G401 (cell line): ENCODE measurements at regions not wholly inside any gene's neighbourhood (a gene's known extent, or its start where the extent isn't known, plus 50 kb on each side); places are given as distances from the start of the nearest gene placed in this dataset.

Experiments used
- DNase-seq: peaks from one replicate; pipeline ENCODE4 v3.0.0-alpha.2; 2015; ENCODE audit warnings: low spot score
- in situ Hi-C: cut with HindIII; loops from 2 replicates; pipeline ENCODE4 v1.10.0; 2016; ENCODE audit warnings: low sequenced_read_pairs, mixed read lengths

- DNase-seq: peak; percentile 1
- in situ Hi-C loops: no loop called here
Measured at GRCh38 chrX:67780694-67781109, 236.9 kb downstream of the AR start.

DNA sequence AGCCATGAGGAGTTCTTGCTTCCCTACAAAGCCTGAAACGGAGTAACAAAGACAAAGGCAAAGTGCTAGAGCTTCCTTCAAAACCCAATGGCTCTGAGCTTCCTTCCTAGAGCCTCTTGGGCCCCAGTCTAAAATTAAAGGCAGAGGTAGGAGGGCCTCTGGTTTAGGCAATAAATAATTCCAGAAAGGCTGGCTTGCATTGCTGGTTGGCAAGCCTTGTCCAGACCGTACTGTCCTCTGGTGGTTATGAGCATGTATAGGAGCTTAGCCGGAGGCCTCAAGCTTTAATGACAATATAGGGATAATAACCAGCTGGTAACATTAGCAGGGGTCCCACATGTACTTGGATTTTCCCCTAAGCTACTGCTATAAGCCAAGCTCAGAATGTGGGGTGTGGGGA, 237.3 kb downstream of the AR start:
- DNase-seq: no peak
- in situ Hi-C loops: no loop called here

- in situ Hi-C loops: no loop called here
- no peak for DNase-seq
Measured at GRCh38 chrX:67784712-67785111, 240.9 kb downstream of the AR start.

- in situ Hi-C loops: no loop called here
- no peak for DNase-seq
Measured at GRCh38 chrX:67787196-67787595, 243.4 kb downstream of the AR start.

DNA sequence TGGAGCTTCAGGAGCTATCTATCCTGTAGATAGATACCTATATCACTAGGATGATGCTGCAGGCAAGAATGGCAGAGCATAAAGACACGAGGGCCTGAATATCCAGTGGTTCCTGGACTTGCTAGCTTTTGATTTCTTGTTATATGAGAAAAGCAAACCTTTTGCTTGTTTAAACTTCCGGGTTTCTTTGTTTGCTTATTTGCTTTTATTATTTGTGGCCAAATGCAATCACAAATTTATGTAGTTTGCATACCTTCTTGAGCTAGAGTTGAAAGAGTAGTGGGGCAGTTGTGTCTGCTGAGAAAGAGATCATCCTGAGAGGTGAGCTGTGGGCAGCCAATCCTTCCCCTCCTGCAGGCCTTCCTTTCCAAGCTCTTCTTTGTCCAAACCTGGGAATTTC, 245.7 kb downstream of the AR start:
- in situ Hi-C loops: no loop called here

More for the DNA sequence above, 245.7 kb downstream of the AR start:
- no peak for DNase-seq
